Activated naive CD8-positive, alpha-beta T cell treated with anti-CD3 and anti-CD28 coated beads for 36 hours (primary cell): ENCODE measurements at regions not wholly inside any gene's neighbourhood (a gene's known extent, or its start where the extent isn't known, plus 50 kb on each side); places are given as distances from the start of the nearest gene placed in this dataset.
"Not testable (repeated sequence)": the region's sequence is repeated elsewhere in the genome, so short reads cannot be mapped to it uniquely, and the experiment has no call there.

Experiments used
- DNase-seq: peaks from one replicate; pipeline ENCODE4 v3.0.0; 2021
- H3K27ac Mint-ChIP-seq: one replicate; pipeline ENCODE4 v1.8.0; 2022; ENCODE audit warnings: mild to moderate bottlenecking, moderate library complexity, mixed read lengths
- H3K27me3 Mint-ChIP-seq: one replicate; pipeline ENCODE4 v1.8.0; 2022; ENCODE audit warnings: mild to moderate bottlenecking, mixed read lengths
- H3K36me3 Mint-ChIP-seq: one replicate; pipeline ENCODE4 v1.8.0; 2021; ENCODE audit warnings: mild to moderate bottlenecking, mixed read lengths
- H3K4me1 Mint-ChIP-seq: one replicate; pipeline ENCODE4 v1.8.0; 2021; ENCODE audit warnings: mixed read lengths
- H3K4me3 Mint-ChIP-seq: one replicate; pipeline ENCODE4 v1.8.0; 2022; ENCODE audit warnings: mild to moderate bottlenecking, moderate library complexity, mixed read lengths
- H3K9me3 Mint-ChIP-seq: one replicate; pipeline ENCODE4 v1.8.0; 2022; ENCODE audit warnings: mixed read lengths

GRCh38 chr7:27032839-27033238 lies 63.0 kb downstream of the HOXA1 start:
- Mint-ChIP-seq H3K27ac (no peak overlapping the region), H3K4me3 (no peak overlapping the region), H3K4me1 (peaks cover 23% of the 10 kb centered on the region), H3K9me3 (no peaks in the 10 kb centered on the region), H3K36me3 (peaks cover 2% of the 10 kb centered on the region), H3K27me3 (no peaks in the 10 kb centered on the region)
- no peak for DNase-seq

DNA sequence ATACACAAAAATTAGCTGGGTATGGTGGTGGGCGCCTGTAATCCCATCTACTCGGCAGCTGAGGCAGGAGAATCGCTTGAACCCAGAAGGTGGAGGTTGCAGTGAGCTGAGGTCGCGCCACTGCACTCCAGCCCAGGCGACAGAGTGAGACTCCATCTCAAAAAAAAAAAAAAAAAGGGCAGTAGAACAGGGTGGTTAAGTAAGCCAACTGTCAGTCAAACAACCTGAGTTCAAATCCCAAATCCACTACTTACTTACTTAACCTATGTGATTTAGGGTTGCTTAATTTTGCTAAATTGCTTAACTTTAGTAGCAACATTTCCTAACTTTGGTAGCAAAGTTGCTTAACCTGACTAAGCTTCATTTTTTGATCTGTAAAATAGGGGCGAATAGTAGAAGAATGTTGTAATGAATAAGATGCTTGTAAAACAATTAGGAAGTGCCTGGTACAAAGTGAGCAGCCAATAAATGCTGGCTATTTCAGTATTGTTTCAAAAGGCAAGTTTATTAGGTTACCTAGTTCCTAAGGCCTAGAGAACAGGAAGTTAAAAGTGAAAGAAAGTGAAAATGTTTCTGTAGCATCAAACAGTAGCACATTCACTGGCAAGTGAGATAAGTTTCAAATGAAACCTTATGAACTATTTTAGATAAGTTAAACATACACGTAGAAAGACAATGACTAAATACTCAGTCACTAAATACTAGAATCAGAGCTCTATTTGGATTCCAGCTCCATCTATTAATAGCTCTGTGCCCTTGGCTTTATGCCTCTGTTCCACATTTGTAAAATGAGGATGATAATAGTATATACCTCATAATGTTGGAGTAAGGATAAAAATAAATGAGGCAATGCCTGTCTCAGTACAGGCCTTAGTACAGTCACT lies 64.3 kb downstream of the HOXA1 start:
- H3K27ac Mint-ChIP-seq = peak overlapping the region; percentile 73
- H3K9me3 Mint-ChIP-seq = no peaks in the 10 kb centered on the region
- H3K4me1 Mint-ChIP-seq = peaks cover 23% of the 10 kb centered on the region
- peak overlapping the region; percentile 19 for H3K4me3 Mint-ChIP-seq
- DNase-seq = no peak
- no peaks in the 10 kb centered on the region for H3K27me3 Mint-ChIP-seq
- H3K36me3 Mint-ChIP-seq = peaks cover 2% of the 10 kb centered on the region

GRCh38 chr7:27030393-27031050 lies 65.3 kb downstream of the HOXA1 start:
- peaks cover 2% of the 10 kb centered on the region for H3K36me3 Mint-ChIP-seq
- H3K9me3 Mint-ChIP-seq = no peaks in the 10 kb centered on the region
- no peak overlapping the region for H3K27ac Mint-ChIP-seq
- no peak overlapping the region for H3K4me3 Mint-ChIP-seq
- no peak for DNase-seq
- H3K27me3 Mint-ChIP-seq = no peaks in the 10 kb centered on the region
- H3K4me1 Mint-ChIP-seq = peaks cover 23% of the 10 kb centered on the region

GRCh38 chr7:27025270-27025669 lies 70.5 kb downstream of the HOXA1 start:
- Mint-ChIP-seq H3K4me3 (no peak overlapping the region), H3K4me1 (no peaks in the 10 kb centered on the region)

DNA sequence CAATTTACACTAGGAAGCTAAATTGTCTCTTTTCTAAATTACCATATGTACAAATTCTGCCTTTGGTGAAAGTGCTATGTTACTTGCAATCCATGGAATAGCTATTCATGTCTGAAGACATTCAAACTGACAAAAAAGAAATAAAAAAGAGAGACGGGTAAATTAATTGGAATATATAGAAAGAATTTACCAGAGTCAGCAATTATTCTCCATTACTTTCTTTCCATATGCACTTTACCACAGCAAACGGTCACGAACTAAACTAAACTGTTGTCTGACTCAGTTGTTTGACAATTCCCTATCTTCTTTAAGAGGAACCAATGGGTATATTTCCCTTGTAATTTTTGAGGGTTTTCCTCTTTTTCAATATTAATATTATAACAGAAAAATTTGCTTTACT lies 85.7 kb downstream of the HOXA1 start:
- H3K36me3 Mint-ChIP-seq = peaks cover 4% of the 10 kb centered on the region
- peaks cover 10% of the 10 kb centered on the region for H3K9me3 Mint-ChIP-seq
- no peaks in the 10 kb centered on the region for H3K4me1 Mint-ChIP-seq
- no peak for DNase-seq
- H3K27me3 Mint-ChIP-seq = peaks cover 19% of the 10 kb centered on the region
- no peak overlapping the region for H3K4me3 Mint-ChIP-seq
- H3K27ac Mint-ChIP-seq = no peak overlapping the region

More at GRCh38 chr7:27025270-27025669, 70.5 kb downstream of the HOXA1 start:
- H3K27ac Mint-ChIP-seq = no peak overlapping the region
- H3K9me3 Mint-ChIP-seq = no peaks in the 10 kb centered on the region
- H3K36me3 Mint-ChIP-seq = no peaks in the 10 kb centered on the region
- no peaks in the 10 kb centered on the region for H3K27me3 Mint-ChIP-seq
- DNase-seq = no peak

DNA sequence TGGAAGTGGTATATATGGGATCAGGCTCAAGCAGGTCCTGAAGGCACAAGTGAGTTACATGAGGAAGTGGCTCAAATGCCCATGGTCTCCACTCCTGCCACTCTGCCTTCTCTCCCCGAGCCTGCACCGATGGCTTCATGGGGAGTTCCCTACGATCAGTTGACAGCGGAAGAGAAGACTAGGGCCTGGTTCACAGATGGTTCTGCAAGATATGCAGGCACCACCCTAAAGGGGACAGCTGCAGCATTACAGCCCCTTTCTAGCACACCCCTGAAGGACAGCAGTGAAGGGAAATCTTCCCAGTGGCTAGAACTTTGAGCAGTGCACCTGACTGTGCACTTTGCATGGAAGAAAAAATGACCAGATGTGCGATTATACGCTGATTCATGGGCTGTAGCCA lies 95.3 kb downstream of the HOXA1 start:
- no peak overlapping the region for H3K27ac Mint-ChIP-seq
- H3K9me3 Mint-ChIP-seq = peaks cover 3% of the 10 kb centered on the region
- DNase-seq = no peak
- no peaks in the 10 kb centered on the region for H3K4me1 Mint-ChIP-seq
- no peak overlapping the region for H3K4me3 Mint-ChIP-seq
- H3K27me3 Mint-ChIP-seq = no peaks in the 10 kb centered on the region
- no peaks in the 10 kb centered on the region for H3K36me3 Mint-ChIP-seq

GRCh38 chr7:26998284-26998683 lies 97.5 kb downstream of the HOXA1 start:
- H3K4me3 Mint-ChIP-seq, DNase-seq, H3K27me3 Mint-ChIP-seq, H3K9me3 Mint-ChIP-seq, H3K36me3 Mint-ChIP-seq, H3K4me1 Mint-ChIP-seq, H3K27ac Mint-ChIP-seq: not testable (repeated sequence)

DNA sequence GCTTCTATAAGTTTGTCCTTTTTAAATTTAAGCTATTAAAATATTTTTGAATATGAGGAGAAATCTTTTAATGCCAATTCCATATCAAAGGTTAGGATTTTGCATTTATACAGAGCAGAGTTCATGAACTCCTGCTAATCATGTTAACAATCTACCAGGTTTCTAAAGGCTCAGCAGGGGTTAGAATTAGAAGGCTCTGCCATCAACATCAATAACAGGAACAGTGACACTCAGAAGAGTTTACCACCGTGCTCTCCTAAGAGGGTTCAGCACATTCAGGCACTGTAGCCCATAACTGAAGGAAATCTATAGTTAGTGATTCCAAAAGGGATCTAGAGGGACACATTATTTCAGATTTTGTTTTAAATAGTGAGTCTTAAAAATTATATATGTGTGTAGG lies 100.1 kb downstream of the HOXA1 start:
- peaks cover 8% of the 10 kb centered on the region for H3K27me3 Mint-ChIP-seq
- no peak overlapping the region for H3K27ac Mint-ChIP-seq
- H3K4me3 Mint-ChIP-seq = no peak overlapping the region
- no peak for DNase-seq
- no peaks in the 10 kb centered on the region for H3K36me3 Mint-ChIP-seq
- H3K9me3 Mint-ChIP-seq = no peaks in the 10 kb centered on the region
- no peaks in the 10 kb centered on the region for H3K4me1 Mint-ChIP-seq

DNA sequence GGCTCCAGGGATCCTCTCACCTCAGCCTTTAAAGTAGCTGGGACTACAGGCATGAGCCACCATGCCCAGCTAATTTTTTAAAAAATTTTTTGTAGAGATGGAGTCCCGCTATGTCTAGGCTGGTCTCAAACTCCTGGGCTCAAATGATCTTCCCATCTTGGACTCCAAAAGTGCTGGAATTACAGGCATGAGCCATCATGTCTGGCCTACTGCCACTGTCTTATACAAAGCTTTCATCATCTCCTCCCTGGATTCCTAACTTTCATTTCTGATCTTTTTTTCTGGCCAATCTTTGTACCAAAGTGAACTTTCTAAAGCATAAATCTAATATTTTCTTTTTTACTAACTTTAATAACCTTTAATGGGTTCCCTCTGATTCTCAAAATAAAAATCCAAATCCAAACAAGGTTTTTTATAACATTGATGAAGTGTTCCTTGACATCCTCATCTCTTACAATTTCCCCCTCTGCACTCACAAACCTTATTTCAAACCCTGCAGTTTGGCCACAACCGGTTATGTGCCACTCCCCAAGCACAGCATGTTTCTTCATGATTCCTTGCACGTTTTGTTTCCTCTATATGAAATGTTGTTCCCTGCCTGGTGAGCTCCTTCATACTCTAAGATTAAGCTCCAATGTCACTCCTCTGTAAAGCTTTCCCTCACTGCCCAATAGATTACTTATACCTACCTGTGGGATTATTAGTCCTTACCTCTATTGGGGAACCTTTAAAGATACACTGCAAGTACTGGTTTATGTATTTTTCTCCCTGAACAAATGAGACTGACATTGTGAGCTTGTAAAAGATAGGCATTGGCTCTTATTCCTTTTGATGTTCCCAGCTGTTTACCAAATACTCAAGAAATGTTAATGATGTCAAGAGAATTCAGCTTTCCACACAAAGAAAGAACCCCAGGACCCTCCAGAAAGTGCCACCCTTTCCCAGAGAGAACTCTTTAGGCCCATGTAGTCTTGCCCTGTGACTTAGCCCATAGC lies 101.7 kb downstream of the HOXA1 start:
- no peaks in the 10 kb centered on the region for H3K4me1 Mint-ChIP-seq
- no peak overlapping the region for H3K4me3 Mint-ChIP-seq

DNA sequence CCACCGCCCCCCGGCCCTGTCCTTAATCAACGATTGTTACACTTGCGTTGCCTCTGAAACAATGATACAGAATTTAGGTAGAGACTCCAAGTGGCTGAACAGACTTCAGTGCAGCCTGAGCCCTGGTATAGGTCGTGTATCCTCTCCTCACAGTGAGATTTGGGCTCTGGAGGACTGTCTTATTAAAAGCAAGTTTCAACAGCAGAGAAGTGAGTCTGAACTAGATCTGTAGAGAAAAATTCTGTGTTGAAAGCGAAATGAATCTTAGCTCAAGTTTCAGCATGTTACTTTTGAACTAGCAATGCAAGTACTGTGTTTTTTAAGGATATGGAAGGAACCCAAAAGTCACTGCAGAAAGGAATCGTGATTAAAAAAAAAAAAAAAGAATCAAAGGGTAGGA lies 103.1 kb downstream of the HOXA1 start:
- Mint-ChIP-seq H3K27ac (no peak overlapping the region), H3K4me1 (peaks cover 3% of the 10 kb centered on the region), H3K4me3 (no peak overlapping the region), H3K27me3 (peaks cover 10% of the 10 kb centered on the region), H3K9me3 (no peaks in the 10 kb centered on the region), H3K36me3 (no peaks in the 10 kb centered on the region)
- no peak for DNase-seq

More for the DNA sequence above, 101.7 kb downstream of the HOXA1 start:
- Mint-ChIP-seq H3K27me3 (peaks cover 8% of the 10 kb centered on the region), H3K36me3 (no peaks in the 10 kb centered on the region), H3K27ac (no peak overlapping the region), H3K9me3 (no peaks in the 10 kb centered on the region)
- DNase-seq = no peak

GRCh38 chr7:26991796-26992195 lies 104.0 kb downstream of the HOXA1 start:
- DNase-seq = no peak
- Mint-ChIP-seq H3K27ac (no peak overlapping the region), H3K9me3 (no peaks in the 10 kb centered on the region), H3K36me3 (no peaks in the 10 kb centered on the region), H3K4me1 (peaks cover 4% of the 10 kb centered on the region), H3K27me3 (peaks cover 12% of the 10 kb centered on the region), H3K4me3 (no peak overlapping the region)

DNA sequence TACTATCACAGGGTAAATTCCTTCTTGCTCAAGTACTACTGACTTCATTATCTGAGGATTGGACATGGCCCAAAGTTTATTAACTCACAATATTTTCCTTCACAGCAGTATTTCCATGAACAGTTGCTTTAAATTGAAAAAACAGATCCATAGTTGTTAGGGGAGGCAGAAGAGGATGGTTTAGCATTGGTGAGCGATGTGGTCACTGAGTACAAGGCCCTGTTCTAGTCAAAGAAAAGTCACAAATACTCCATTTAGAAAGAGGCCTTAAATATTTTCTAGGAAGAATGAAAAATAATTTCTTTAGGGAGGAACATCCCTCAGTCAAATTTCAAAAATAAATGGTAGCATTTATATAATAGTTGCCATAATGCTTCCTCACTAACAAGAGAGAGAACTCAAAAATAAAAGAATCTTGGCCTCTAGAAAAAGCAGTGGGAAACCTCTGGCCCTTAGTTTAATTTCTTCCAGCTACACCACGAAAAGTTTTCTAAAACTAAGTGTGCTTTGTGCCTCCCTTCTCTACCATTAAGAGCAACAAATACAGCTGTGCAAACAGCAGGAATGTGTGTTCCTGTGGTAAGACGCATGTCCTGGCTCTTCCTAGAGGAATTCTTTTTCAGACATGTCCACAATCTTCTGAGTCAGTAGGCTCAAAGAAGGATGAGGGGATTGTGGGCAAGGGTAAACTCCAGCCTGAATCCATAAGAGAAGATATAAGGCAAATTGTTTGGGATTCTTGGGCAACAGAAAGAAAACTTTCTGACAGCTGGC lies 105.7 kb downstream of the HOXA1 start:
- no peak for DNase-seq
- Mint-ChIP-seq H3K4me1 (peaks cover 4% of the 10 kb centered on the region), H3K27ac (no peak overlapping the region), H3K36me3 (no peaks in the 10 kb centered on the region), H3K4me3 (no peak overlapping the region), H3K9me3 (no peaks in the 10 kb centered on the region), H3K27me3 (peaks cover 10% of the 10 kb centered on the region)

- no peaks in the 10 kb centered on the region for H3K36me3 Mint-ChIP-seq
- H3K27ac Mint-ChIP-seq = no peak overlapping the region
- H3K4me1 Mint-ChIP-seq = peaks cover 4% of the 10 kb centered on the region
- no peak overlapping the region for H3K4me3 Mint-ChIP-seq
- peaks cover 4% of the 10 kb centered on the region for H3K27me3 Mint-ChIP-seq
- H3K9me3 Mint-ChIP-seq = no peaks in the 10 kb centered on the region
- DNase-seq = no peak
These were observed 106.9 kb downstream of the HOXA1 start for GRCh38 chr7:26988836-26989374.

DNA sequence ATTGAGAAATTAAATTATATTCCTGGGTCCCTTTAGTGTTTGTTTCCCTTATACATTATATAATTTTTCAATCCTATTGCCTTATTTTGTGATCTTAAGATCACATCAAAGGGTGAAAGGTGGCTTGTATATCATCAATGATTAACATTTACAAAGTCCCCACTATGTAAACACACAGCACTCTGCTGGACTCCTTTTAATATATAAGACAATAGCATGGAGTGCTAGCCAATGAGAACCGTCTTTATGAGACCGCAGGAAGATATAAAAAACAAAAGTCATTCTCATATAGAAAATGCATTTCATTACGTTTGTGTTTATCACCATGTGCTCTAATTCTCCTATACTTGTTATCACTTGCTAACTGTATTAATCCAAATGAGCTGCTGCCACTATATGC lies 108.5 kb downstream of the HOXA1 start:
- Mint-ChIP-seq H3K36me3 (no peaks in the 10 kb centered on the region), H3K4me1 (peaks cover 4% of the 10 kb centered on the region), H3K9me3 (no peaks in the 10 kb centered on the region), H3K27ac (no peak overlapping the region), H3K4me3 (no peak overlapping the region), H3K27me3 (peaks cover 4% of the 10 kb centered on the region)
- DNase-seq = no peak
